ENCODE measurements at regions not wholly inside any gene's neighbourhood (a gene's known extent, or its start where the extent isn't known, plus 50 kb on each side); places are given as distances from the start of the nearest gene placed in this dataset.

GRCh38 chr1:113281550-113281949 lies 108.8 kb upstream of the MAGI3 start:
- no peak for DNase-seq (ENCODE audit: low spot score)

GRCh38 chr1:113282008-113282892 lies 108.1 kb upstream of the MAGI3 start:
- no peak for DNase-seq (ENCODE audit: low spot score)
- no peak overlapping the region for H3K4me3 ChIP-seq (ENCODE audit: low read depth in 1 of 3, low read length in 3 of 3)
- H3K27me3 ChIP-seq (ENCODE audit: control insufficient read depth in 4 of 4, insufficient read depth in 4 of 4, low read length in 3 of 4), result no peaks in the 10 kb centered on the region
- H3K27ac ChIP-seq (ENCODE audit: low read depth in 1 of 2, low read length in 2 of 2), result no peak overlapping the region
- no peaks in the 10 kb centered on the region for H3K4me1 ChIP-seq (ENCODE audit: control insufficient read depth in 4 of 4, insufficient read depth in 4 of 4, low read length in 3 of 4)
- WGBS, result 88% methylated on average over 3 of the region's 3 CpGs
- no peaks in the 10 kb centered on the region for H3K9me3 ChIP-seq (ENCODE audit: control insufficient read depth in 4 of 4, low read length in 3 of 4)
- H3K36me3 ChIP-seq (ENCODE audit: control insufficient read depth in 4 of 4, insufficient read depth in 3 of 4, low read depth in 1 of 4, low read length in 3 of 4), result no peaks in the 10 kb centered on the region
- H3K9ac ChIP-seq (ENCODE audit: low read depth in 1 of 2, low read length in 2 of 2), result no peak overlapping the region
- TF ChIP-seq ATF3 (IDR thresholded peaks at IDR 0.05) (no peak), YY1 (IDR thresholded peaks at IDR 0.05) (no peak), ZBTB33 (IDR thresholded peaks at IDR 0.05) (no peak), JUND (IDR thresholded peaks at IDR 0.05) (no peak), REST (IDR thresholded peaks at IDR 0.05) (no peak), NR2F2 (IDR thresholded peaks at IDR 0.05) (no peak), GABPA (IDR thresholded peaks at IDR 0.05 in 1 of 2, conservative IDR thresholded peaks at IDR 0.05 in 1 of 2) (no peak), HNF4G (IDR thresholded peaks at IDR 0.05) (no peak), SP1 (IDR thresholded peaks at IDR 0.05) (no peak), FOXA2 (IDR thresholded peaks at IDR 0.05) (no peak), EGR1 (IDR thresholded peaks at IDR 0.05; ENCODE audit: low read depth in 2 of 2) (no peak), RXRA (IDR thresholded peaks at IDR 0.05) (no peak), FOXA1 (IDR thresholded peaks at IDR 0.05) (no peak), RAD21 (IDR thresholded peaks at IDR 0.05) (no peak), HNF4A (conservative IDR thresholded peaks at IDR 0.05) (no peak), TAF1 (conservative IDR thresholded peaks at IDR 0.05) (no peak)

More at GRCh38 chr1:113281550-113281949, 108.8 kb upstream of the MAGI3 start:
- Histone ChIP-seq H3K9ac (ENCODE audit: low read depth in 1 of 2, low read length in 2 of 2) (no peak overlapping the region), H3K4me1 (ENCODE audit: control insufficient read depth in 4 of 4, insufficient read depth in 4 of 4, low read length in 3 of 4) (no peaks in the 10 kb centered on the region), H3K4me3 (ENCODE audit: low read depth in 1 of 3, low read length in 3 of 3) (no peak overlapping the region), H3K27me3 (ENCODE audit: control insufficient read depth in 4 of 4, insufficient read depth in 4 of 4, low read length in 3 of 4) (no peaks in the 10 kb centered on the region), H3K9me3 (ENCODE audit: control insufficient read depth in 4 of 4, low read length in 3 of 4) (no peaks in the 10 kb centered on the region), H3K27ac (ENCODE audit: low read depth in 1 of 2, low read length in 2 of 2) (no peak overlapping the region), H3K36me3 (ENCODE audit: control insufficient read depth in 4 of 4, insufficient read depth in 3 of 4, low read depth in 1 of 4, low read length in 3 of 4) (no peaks in the 10 kb centered on the region)
- no peak for TF ChIP-seq YY1 (IDR thresholded peaks at IDR 0.05)
- TF ChIP-seq RXRA (IDR thresholded peaks at IDR 0.05), result no peak
- no peak for TF ChIP-seq RAD21 (IDR thresholded peaks at IDR 0.05)
- TF ChIP-seq FOXA1 (IDR thresholded peaks at IDR 0.05), result no peak
- TF ChIP-seq NR2F2 (IDR thresholded peaks at IDR 0.05), result no peak
- no peak for TF ChIP-seq SP1 (IDR thresholded peaks at IDR 0.05)
- TF ChIP-seq REST (IDR thresholded peaks at IDR 0.05), result no peak
- no peak for TF ChIP-seq EGR1 (IDR thresholded peaks at IDR 0.05; ENCODE audit: low read depth in 2 of 2)
- no peak for TF ChIP-seq GABPA (IDR thresholded peaks at IDR 0.05 in 1 of 2, conservative IDR thresholded peaks at IDR 0.05 in 1 of 2)
- TF ChIP-seq MAX (IDR thresholded peaks at IDR 0.05), result no peak
